ENCODE measurements at regions not wholly inside any gene's neighbourhood (a gene's known extent, or its start where the extent isn't known, plus 50 kb on each side); places are given as distances from the start of the nearest gene placed in this dataset. TPM values are rescaled to one million over a fixed set of nuclear protein-coding genes. Genes with fewer than 3 reads are reported as not detected.

Small RNA genes in the stretch of these regions (small RNA-seq; reads per million reads assigned to genes)
- gene BX323845.1 (ENCODE audit: insufficient read depth, insufficient read length, low read depth, low replicate concordance), result not detected
- not detected for gene BX323845.2 (ENCODE audit: insufficient read depth, insufficient read length, low read depth, low replicate concordance)

Measured in endothelial cell of umbilical vein (primary cell).